KBM-7 (cell line): ENCODE measurements at regions not wholly inside any gene's neighbourhood (a gene's known extent, or its start where the extent isn't known, plus 50 kb on each side); places are given as distances from the start of the nearest gene placed in this dataset.
"Not testable (repeated sequence)": the region's sequence is repeated elsewhere in the genome, so short reads cannot be mapped to it uniquely, and the experiment has no call there.

Source experiments
- DNase-seq: peaks from one replicate; pipeline ENCODE4 v3.0.0-alpha.2; 2015
- in situ Hi-C: fragments of 300-500 bp; cut with MboI; formaldehyde crosslinking; loops from 2 replicates; pipeline ENCODE4 v1.14.3; 2020; ENCODE audit warnings: low sequenced_read_pairs, low pct_unique_long_range_greater_than_20kb, mixed read lengths

DNA sequence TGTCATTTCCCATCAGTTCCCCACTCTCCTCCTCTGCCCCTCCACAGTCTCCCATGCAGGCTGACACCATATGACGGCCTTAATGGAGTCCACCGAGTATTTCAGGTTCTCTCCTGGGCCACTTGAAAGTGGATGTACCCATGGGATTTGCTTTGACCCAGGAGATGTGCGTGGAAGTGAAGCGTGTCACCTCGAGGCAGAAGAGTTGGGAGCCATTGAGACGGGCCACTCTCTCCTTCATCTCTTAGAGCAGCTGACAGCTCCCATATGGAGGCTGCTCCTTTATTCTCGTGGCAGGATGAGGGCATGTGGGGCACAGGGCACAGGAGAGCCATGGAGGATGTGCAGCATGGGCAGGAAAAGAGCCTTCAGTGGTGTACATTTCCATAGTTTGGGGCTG is 144.7 kb upstream of the CRYM start:
- DNase-seq, in situ Hi-C loops: not testable (repeated sequence)

DNA sequence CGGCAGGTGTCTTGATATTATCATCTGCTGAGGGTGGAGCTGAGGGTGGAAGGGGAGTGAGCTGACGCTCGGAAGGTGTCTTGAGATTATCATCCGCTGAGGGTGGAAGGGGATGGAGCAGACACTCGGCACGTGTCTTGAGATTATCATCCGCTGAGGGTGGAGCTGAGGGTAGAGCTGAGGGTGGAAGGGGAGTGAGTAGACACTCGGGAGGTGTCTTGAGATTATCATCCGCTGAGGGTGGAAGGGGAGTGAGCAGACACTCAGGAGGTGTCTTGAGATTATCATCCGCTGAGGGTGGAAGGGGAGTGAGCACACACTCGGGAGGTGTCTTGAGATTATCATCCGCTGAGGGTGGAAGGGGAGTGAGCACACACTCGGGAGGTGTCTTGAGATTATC is 126.6 kb upstream of the CRYM start:
- not testable (repeated sequence) for DNase-seq

DNA sequence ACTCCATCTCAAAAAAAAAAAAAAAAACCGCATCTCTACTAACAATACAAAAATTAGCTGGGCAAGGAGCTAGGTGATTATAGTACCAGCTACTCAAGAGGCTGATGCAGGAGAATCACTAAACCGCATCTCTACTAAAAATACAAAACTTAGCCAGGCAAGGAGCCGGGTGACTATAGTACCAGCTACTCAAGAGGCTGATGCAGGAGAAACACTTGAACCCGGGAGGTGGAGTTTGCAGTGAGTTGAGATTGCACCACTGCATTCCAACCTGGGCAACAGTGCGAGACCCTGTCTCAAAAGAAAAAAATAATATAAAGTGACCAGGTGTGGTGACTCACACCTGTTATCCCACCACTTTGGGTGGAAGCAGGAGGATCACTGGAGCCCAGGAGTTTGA is 119.8 kb upstream of the CRYM start:
- DNase-seq, in situ Hi-C loops: not testable (repeated sequence)

More for the DNA sequence above, 126.6 kb upstream of the CRYM start:
- in situ Hi-C loops = not testable (repeated sequence)

DNA sequence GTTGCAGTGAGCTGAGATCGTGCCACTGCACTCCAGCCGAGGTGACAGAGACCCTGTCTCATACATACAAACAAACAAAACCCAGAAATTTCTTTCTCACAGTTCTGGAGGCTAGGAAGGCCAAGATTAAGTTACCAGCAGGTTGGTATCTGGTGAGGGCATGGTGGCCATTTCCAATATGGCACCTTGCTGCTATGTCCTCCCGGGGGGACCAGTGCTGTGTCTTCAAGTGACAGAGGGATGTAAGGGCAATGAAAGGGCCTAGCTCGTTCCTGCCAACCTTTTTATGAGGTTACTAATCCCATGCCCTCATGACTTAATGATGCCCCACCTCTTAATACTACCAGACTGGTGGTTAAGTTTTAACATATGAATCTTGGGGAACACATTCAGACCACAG is 118.5 kb upstream of the CRYM start:
- DNase-seq, in situ Hi-C loops: not testable (repeated sequence)

DNA sequence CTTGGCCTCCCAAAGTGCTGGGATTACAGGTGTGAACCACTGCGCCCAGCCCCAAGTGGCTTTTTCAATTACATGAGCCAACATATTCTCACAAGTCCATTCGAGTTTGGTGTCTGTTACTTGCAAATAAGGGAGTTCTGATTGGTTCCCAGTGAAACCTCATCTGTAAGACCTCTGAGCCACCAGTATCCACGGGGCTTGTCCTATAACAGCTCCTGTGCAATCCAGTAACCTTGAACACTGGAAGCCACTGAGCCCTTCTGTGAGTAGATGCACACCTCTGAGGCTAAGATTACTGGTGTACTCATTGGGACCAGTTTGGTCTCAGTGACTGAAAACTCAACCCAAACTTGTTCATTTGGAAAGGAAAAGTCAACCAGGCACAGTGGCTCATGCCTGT is 112.5 kb upstream of the CRYM start:
- in situ Hi-C loops, DNase-seq: not testable (repeated sequence)

DNA sequence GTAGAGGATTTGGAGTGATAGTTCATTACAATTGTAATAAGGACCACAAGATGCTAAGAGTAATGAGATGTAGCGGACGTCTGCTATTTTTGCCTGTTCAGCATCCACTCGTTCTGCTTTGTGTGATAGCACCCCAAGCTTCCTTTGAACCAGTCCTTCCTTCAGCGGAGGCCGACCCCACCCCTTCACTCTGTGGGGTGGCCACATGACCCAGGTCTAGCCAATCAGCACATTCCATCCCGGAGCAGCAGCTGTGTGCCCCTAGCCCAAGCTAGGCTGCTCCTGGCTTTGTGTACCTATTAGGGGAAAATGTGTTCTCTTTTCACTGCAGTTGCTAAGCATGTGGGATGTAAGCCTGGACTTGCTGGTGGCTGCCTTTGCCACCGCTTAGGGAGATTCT is 111.8 kb upstream of the CRYM start:
- DNase-seq, in situ Hi-C loops: not testable (repeated sequence)

DNA sequence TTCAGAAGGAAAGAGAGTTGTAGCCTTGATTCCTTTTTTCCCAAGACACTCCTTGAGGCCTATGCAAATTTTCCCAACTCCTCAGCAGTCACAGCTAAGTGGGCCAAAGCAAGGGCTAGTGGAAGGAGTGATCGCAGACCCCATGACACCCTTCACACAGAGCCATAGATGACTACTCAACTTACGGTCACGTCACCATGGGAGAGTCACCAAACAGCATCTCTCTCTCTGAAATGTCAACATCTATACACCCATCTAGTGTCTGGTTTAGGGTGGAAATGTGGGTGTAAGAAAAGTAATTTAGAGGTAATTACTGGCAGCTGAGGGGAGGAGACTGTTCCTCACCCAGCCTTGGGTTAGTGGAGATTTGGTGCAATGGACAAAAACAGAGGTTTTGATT is 109.7 kb upstream of the CRYM start:
- in situ Hi-C loops, DNase-seq: not testable (repeated sequence)

DNA sequence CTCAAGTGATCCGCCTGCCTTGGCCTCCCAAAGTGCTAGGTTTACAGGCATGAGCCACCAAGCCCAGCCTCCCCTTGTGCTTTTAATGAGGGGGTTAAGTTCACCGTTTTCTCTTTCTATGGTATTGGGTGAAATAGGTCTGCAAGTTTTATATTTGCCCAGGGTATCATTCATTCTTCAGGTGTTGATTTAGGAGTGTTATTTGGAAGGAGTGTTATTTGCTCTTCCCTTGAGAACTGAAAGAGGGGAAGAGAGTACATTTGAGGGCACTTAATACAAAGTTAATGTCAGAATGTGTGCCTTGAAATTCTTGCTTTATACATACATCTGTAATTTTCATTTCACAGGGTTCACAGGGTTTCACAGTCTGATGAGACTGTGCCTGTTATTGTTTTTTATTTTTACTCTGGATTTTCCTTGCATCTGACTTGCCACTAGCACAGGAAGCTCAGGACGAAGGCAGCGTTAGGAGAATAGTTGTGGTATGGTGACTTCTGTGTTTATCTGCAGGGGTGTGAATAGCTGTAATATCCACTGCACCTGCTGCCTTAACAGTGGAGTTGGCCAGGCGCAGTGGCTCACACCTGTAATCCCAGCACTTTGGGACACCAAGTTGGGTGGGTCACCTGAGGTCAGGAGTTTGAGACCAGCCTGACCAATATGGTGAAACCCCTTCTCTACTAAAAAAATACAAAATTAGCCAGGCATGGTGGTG is 108.3 kb upstream of the CRYM start:
- DNase-seq, in situ Hi-C loops: not testable (repeated sequence)

DNA sequence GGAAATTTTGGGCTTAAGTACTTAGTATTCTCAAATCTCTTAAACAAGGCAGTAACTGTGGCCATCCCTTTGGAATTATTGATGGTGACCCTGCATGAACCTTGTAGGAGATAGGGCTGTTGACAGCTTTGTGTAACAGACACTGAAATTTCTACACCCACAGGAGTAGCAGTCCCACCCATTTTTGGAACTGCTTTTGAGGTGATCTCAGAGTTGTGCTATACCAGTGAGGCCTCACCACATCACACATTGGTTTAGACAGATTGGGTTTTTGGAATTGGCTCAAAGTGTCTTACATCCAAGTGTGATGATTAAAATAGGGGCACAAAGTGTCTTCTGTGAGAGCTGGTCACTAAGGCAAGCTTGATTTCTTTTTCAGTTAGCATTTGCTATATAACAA is 105.6 kb upstream of the CRYM start:
- DNase-seq, in situ Hi-C loops: not testable (repeated sequence)

DNA sequence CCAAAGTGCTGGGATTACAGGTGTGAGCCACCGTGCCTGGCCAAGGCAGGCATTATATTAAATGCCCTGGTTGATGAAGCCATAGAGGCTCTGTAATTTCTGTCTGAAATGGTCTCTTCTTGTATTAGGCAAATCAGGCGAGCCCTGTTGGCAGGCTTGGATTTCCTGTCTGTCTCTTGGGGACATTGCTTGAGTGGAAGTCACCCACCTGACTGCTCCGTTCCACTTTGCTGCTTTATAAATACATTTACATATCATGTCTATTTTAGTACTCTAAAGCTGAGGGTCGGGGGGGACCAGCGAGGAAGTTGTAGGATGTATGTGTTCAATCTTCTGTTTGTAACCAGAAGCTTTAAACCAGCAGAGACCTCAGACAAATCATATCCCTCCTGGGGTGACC is 101.6 kb upstream of the CRYM start:
- DNase-seq, in situ Hi-C loops: not testable (repeated sequence)

DNA sequence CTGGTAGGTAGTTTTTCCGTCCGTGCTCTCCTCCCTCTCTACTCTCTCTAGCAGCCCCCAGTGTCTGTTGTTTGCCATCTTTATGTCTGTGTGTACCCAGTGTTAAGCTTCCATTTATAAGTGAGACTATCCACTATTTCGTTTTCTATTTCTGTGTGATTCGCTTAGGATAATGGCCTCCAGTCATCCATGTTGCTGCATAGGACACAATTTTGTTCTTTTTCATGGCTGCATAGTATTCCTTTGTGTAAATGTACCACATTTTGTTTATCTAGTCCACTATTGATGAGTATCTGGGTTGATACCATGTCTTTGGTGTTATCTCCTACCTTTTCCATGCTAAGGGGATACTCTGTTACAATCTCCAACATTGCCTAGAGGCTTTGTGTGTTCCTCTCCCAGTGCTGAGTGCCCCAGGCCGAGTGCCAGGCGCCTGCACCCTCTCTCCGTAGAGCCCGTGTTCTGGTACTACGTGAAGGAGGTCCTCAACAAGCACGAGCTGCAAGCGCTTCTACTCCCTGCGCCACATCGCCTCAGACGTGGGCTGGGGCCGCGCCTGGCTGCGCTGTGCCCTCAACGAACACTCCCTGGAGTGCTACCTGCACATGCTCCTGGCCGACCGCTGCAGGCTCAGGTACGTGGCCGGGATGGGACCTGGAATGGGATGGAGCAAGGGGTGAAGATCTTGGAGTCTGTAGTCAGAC is 98.3 kb upstream of the CRYM start:
- DNase-seq, in situ Hi-C loops: not testable (repeated sequence)

DNA sequence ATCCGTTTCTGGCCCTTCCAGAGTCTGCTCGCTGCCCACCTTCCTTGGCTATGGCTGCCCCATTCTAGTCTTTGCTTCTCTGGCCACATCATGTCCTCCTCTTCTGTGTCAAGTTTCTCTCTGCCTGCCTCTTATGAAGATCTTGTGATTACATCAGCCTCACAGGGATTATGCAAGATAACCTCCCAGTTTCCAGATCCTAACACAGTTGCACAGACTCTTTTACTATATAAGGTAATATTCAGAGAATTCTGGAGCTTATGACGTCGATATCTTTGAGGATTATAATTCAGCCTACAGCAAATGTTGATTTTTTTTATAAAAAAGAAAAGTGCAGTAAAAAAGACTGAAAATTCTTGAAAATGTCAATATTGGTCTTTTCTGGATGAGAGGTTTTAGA is 97.2 kb upstream of the CRYM start:
- DNase-seq, in situ Hi-C loops: not testable (repeated sequence)

DNA sequence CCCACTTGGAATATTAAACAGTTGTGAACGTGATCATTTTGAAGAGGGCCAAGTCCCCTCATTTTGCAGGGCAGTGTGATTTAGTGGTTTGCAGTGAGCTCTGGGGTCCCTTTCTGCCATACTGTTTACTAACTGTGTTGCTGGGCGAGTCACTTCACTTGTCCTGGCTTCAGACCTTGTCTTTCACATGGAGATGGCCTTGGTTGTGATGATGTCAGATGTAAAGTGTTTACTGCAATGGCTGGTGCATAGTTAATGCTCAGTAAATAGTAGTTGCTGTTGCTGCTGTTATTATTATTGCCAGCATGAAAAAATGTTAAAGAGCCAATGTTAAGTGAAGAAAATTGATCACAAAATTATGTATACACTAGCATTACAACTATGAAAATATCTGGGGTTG is 95.4 kb upstream of the CRYM start:
- DNase-seq, in situ Hi-C loops: not testable (repeated sequence)

DNA sequence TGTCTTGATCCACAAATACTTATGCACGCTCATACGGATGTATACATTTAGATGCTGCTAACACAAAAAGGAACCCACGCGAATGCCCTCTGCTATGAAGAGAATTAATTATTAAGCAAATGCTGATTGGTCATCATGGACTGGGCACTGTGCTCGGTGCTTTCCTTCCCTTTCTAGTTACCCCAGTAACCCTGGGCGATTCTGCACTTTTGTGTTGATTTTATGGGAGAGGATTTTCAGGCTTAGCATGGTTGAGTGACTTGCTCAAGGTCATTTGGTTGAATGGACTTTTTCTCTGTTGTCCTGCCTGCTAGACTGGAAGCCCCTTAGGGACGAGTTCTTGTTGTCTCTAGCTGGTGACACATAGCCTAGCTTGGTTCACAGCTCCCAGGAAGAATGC is 94.8 kb upstream of the CRYM start:
- in situ Hi-C loops = not testable (repeated sequence)

DNA sequence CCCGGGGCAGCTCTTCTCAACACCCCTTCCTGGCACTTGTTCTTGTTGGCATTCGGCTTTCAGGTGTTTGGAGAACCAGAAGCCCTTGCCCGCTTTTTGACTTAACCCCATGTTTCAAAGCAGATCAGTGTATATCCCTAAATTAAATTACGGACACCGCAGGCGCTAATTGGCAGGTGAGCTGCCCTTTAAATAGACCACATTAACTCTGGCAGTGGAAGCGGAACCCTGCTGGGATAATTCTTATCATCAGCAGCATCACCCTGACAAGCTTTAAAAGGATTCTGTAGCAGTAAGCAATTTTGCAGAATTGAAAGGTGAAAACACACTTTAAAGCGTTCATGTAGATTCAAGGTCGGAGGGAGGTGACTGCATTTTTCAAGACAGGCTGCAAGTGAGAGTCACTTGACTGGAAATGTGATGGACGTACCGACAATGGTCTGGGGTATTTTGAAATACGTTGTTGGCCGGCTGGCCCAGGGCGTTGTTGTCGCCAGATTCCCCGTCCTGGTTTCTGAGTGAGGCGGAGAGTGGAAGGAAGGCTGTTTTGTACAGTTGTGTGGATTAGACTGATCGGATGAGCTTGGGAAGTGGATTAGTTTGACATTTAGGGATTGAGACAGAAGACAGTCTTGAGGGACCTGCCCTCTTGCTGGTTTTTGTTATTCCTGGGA is 94.2 kb upstream of the CRYM start:
- in situ Hi-C loops = not testable (repeated sequence)

More for the DNA sequence above, 94.8 kb upstream of the CRYM start:
- not testable (repeated sequence) for DNase-seq

DNA sequence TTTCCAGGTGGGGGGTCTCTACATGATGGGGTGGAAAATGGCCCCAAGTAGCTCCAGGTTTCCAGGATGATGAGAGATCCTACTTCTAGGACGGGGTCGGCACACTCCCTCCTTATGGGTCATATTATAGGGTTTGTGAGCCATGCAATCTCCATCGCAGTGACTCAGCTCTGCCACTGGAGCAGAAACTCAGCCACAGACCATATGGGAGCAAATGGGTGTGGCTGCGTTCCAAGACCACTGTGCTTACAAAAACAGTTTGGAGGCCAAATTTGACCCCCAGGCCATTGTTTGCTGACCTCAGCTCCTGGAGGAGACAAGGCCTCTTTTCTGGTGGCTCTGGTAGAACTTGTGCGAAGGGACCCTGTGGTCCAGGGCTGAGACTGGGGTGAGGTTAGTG is 92.7 kb upstream of the CRYM start:
- DNase-seq, in situ Hi-C loops: not testable (repeated sequence)

More for the DNA sequence above, 94.2 kb upstream of the CRYM start:
- DNase-seq = not testable (repeated sequence)

DNA sequence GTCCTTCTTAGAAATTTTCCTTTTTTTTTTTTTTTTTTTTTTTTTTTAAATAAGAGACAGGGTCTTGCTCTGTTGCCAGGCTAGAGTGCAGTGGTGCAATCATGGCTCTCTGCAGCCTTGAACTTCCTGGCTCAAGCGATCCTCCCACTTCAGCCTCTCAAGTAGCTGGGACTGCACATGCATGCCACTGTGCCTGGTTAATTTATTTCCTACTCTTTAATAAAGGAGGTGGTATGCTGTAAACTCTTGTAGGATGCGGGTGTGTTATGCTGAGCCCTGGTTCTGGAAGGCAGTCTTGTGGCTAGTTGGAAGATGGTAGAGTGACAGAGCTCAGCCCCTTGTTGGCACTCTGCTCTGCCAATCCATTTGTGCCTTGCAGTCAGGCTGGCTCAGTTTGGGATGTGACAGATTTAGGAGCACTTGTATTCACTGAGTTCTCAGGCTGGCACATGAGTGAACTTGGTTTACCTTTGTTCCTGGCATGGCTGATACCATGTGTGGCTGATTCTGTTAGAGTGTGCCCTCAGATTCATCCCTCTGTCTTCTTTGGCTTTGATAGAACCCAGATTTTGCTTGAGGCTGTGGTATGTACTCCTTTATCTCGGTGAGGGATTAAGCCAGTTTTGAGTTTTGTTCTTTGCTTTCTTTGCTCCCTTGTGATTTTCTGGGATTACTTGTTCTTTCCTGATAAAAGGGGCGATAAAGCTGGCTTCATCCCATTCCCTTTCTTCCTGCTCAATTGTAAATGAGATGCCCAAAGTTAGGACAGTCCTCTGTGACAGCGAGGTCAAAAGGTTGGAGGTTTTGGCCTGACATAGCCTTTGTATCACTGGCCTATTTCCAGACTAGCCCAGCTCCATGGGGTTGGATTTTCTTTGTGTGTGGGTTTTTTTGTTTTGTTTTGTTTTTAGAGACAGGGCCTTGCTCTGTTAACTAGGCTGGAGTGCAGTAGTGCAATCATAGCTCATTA is 91.2 kb upstream of the CRYM start:
- in situ Hi-C loops, DNase-seq: not testable (repeated sequence)

DNA sequence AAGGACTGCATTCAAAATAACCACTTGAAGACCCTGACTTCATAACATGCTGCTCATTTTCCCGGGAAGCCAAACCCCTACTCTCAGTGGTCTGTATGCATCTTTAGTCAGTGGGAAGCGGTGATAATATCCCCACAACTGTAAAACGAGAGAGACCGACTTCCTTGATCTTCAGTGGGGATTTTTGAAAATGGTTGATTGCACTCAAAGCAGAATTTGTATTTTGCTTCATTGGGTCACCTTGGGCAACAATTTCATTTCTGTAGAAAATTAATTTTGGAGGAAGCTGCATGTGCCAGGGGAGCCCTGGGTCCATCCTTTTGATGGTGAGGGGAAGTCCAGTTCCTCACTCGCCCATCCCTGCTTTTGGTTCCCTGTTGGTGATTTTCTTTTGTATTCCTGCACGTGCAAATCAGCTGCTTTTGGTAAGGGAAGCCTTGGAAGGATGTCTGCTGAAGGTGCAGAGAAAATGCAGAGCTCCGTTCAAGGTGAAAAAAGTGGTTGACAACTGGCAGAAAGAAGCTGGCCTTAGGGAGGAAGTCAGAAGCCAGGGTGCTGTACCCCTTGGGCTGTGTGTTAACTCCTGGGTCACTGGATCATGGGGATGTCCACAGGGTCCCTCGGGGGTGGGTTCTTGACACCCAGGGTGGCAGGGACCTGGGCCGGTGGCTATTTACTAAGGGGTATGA is 89.8 kb upstream of the CRYM start:
- in situ Hi-C loops, DNase-seq: not testable (repeated sequence)
